DOHH2 (cell line): ENCODE measurements at regions not wholly inside any gene's neighbourhood (a gene's known extent, or its start where the extent isn't known, plus 50 kb on each side); places are given as distances from the start of the nearest gene placed in this dataset.
"Not testable (repeated sequence)": the region's sequence is repeated elsewhere in the genome, so short reads cannot be mapped to it uniquely, and the experiment has no call there.

Experiments used
- H3F3A ChIP-seq: fragments of 200-600 bp; sonication (generic), shearing (Covaris generic); 2 replicates; pipeline ENCODE4 v1.6.0; 2016; ENCODE audit warnings: antibody characterized with exemption, mild to moderate bottlenecking; ENCODE audit not compliant: control insufficient read depth, insufficient read depth
- H3K27ac ChIP-seq: fragments of 200-600 bp; sonication (generic); 2 replicates; pipeline ENCODE4 v1.5.1; 2014; ENCODE audit warnings: low read depth, mild to moderate bottlenecking, low read length, moderate library complexity
- H3K27me3 ChIP-seq: fragments of 200-600 bp; sonication (generic); 2 replicates; pipeline ENCODE4 v1.6.1; 2014; ENCODE audit warnings: mild to moderate bottlenecking, low read length, mixed read lengths; ENCODE audit not compliant: control insufficient read depth
- H3K36me3 ChIP-seq: fragments of 200-600 bp; sonication (generic); 2 replicates; pipeline ENCODE4 v1.6.1; 2014; ENCODE audit warnings: mild to moderate bottlenecking, low read length, moderate library complexity, mixed read lengths; ENCODE audit not compliant: control insufficient read depth
- H3K4me1 ChIP-seq: fragments of 200-600 bp; sonication (generic); 2 replicates; pipeline ENCODE4 v1.6.1; 2014; ENCODE audit warnings: mild to moderate bottlenecking, low read length, mixed read lengths; ENCODE audit not compliant: control insufficient read depth
- H3K4me2 ChIP-seq: fragments of 200-600 bp; sonication (generic); 2 replicates; pipeline ENCODE4 v1.6.0; 2014; ENCODE audit warnings: mild to moderate bottlenecking, low read length, moderate library complexity
- H3K4me3 ChIP-seq: fragments of 200-600 bp; sonication (generic); 2 replicates; pipeline ENCODE4 v1.5.1; 2014; ENCODE audit warnings: mild to moderate bottlenecking, low read length, mixed read lengths
- H3K79me2 ChIP-seq: fragments of 200-600 bp; sonication (generic); 2 replicates; pipeline ENCODE4 v1.6.1; 2014; ENCODE audit warnings: mild to moderate bottlenecking, low read length, mixed read lengths; ENCODE audit not compliant: control insufficient read depth
- H3K9me2 ChIP-seq: fragments of 200-600 bp; sonication (generic); replicated peaks from 2 replicates; pipeline ENCODE4 v1.6.1; 2014; ENCODE audit warnings: mild to moderate bottlenecking, low read length, mixed read lengths; ENCODE audit not compliant: control insufficient read depth
- H3K9me3 ChIP-seq: fragments of 200-600 bp; sonication (generic); 2 replicates; pipeline ENCODE4 v1.6.1; 2014; ENCODE audit warnings: antibody characterized with exemption, low read length, mixed read lengths; ENCODE audit not compliant: control insufficient read depth, insufficient read depth
- H4K20me1 ChIP-seq: fragments of 200-600 bp; sonication (generic); 2 replicates; pipeline ENCODE4 v1.6.0; 2014; ENCODE audit warnings: low read depth, mild to moderate bottlenecking, antibody characterized with exemption, low read length, moderate library complexity; ENCODE audit not compliant: control insufficient read depth, insufficient read depth
- CTCF ChIP-seq: fragments of 200-600 bp; sonication (generic); IDR thresholded peaks from one replicate; pipeline ENCODE4 v1.5.1; 2014; ENCODE audit warnings: antibody characterized with exemption, mild to moderate bottlenecking, low read depth, low read length; ENCODE audit not compliant: poor library complexity, severe bottlenecking
- EZH2phosphoT487 ChIP-seq: fragments of 200-600 bp; sonication (generic); IDR thresholded peaks from 2 replicates; pipeline ENCODE4 v1.6.1; 2017; ENCODE audit warnings: borderline replicate concordance, mild to moderate bottlenecking, antibody characterized with exemption, low read length, moderate library complexity, mixed read lengths

- no peaks in the 10 kb centered on the region for H3K36me3 ChIP-seq
- TF ChIP-seq CTCF (no peak), EZH2phosphoT487 (no peak)
- H3K9me2 ChIP-seq: no peaks in the 10 kb centered on the region
- no peak overlapping the region for H3K27ac ChIP-seq
- H3K79me2 ChIP-seq: no peaks in the 10 kb centered on the region
- no peaks in the 10 kb centered on the region; the same call in 1 of the 2 replicates for H3K9me3 ChIP-seq
- H3K4me3 ChIP-seq: no peak overlapping the region
- H3K4me2 ChIP-seq: no peak overlapping the region
- H3F3A ChIP-seq: no peaks in the 10 kb centered on the region
- H3K4me1 ChIP-seq: no peaks in the 10 kb centered on the region
- no peaks in the 10 kb centered on the region for H3K27me3 ChIP-seq
- H4K20me1 ChIP-seq: no peaks in the 10 kb centered on the region
These were observed 188.7 kb upstream of the IGF1 start for GRCh38 chr12:102669056-102669455.

GRCh38 chr12:102666176-102666575 lies 185.8 kb upstream of the IGF1 start:
- H3K27ac ChIP-seq, H3K9me3 ChIP-seq, H3K4me2 ChIP-seq, H3F3A ChIP-seq, H3K79me2 ChIP-seq, H3K27me3 ChIP-seq, H3K4me3 ChIP-seq, H4K20me1 ChIP-seq, H3K9me2 ChIP-seq, H3K4me1 ChIP-seq, H3K36me3 ChIP-seq: not testable (repeated sequence)

- no peak overlapping the region for H3K4me3 ChIP-seq
- no peaks in the 10 kb centered on the region for H3K4me1 ChIP-seq
- no peaks in the 10 kb centered on the region for H3K79me2 ChIP-seq
- H3K9me2 ChIP-seq: no peaks in the 10 kb centered on the region
- H3K4me2 ChIP-seq: no peak overlapping the region
- H3K36me3 ChIP-seq: no peaks in the 10 kb centered on the region
- no peak for TF ChIP-seq EZH2phosphoT487
- TF ChIP-seq CTCF: peak; percentile 36
- H3K9me3 ChIP-seq: peaks cover 8% of the 10 kb centered on the region; the same call in 1 of the 2 replicates
- no peaks in the 10 kb centered on the region for H3F3A ChIP-seq
- no peaks in the 10 kb centered on the region for H4K20me1 ChIP-seq
- no peak overlapping the region for H3K27ac ChIP-seq
- H3K27me3 ChIP-seq: no peaks in the 10 kb centered on the region
These were observed 179.0 kb upstream of the IGF1 start for GRCh38 chr12:102659200-102659911.

- peaks cover 8% of the 10 kb centered on the region; the same call in 1 of the 2 replicates for H3K9me3 ChIP-seq
- no peak overlapping the region for H3K27ac ChIP-seq
- no peaks in the 10 kb centered on the region for H3K36me3 ChIP-seq
- no peaks in the 10 kb centered on the region for H3K9me2 ChIP-seq
- no peaks in the 10 kb centered on the region for H4K20me1 ChIP-seq
- H3K79me2 ChIP-seq: no peaks in the 10 kb centered on the region
- H3K27me3 ChIP-seq: no peaks in the 10 kb centered on the region
- no peak overlapping the region for H3K4me2 ChIP-seq
- H3K4me1 ChIP-seq: no peaks in the 10 kb centered on the region
- H3K4me3 ChIP-seq: no peak overlapping the region
- TF ChIP-seq CTCF: no peak
- TF ChIP-seq EZH2phosphoT487: no peak
- H3F3A ChIP-seq: no peaks in the 10 kb centered on the region
These were observed 173.0 kb upstream of the IGF1 start for GRCh38 chr12:102653406-102653805.
